Skeletal muscle tissue (tissue), 3 donors: ENCODE measurements at regions not wholly inside any gene's neighbourhood (a gene's known extent, or its start where the extent isn't known, plus 50 kb on each side); places are given as distances from the start of the nearest gene placed in this dataset.

Source experiments
- H3K27ac ChIP-seq: one replicate; pipeline ENCODE4 v1.7.0; 2013; ENCODE audit warnings: mild to moderate bottlenecking, low read depth, low read length, inconsistent platforms
- H3K27me3 ChIP-seq, 3 donors: one replicate each; pipeline ENCODE4 v1.7.0; 2013; ENCODE audit warnings: low read length in 3 of 3; ENCODE audit not compliant: control insufficient read depth in 3 of 3, insufficient read depth in 3 of 3
- H3K36me3 ChIP-seq, 3 donors: one replicate each; pipeline ENCODE4 v1.7.0; 2013; ENCODE audit warnings: low read length in 3 of 3; ENCODE audit not compliant: control insufficient read depth in 3 of 3, insufficient read depth in 3 of 3
- H3K4me1 ChIP-seq, 3 donors: one replicate each; pipeline ENCODE4 v1.7.0; 2013; ENCODE audit warnings: low read length in 3 of 3, mild to moderate bottlenecking in 3 of 3; ENCODE audit not compliant: control insufficient read depth in 3 of 3, insufficient read depth in 3 of 3
- H3K4me3 ChIP-seq, 3 donors: one replicate each; pipeline ENCODE4 v1.7.0; 2013; ENCODE audit warnings: low read length in 3 of 3
- H3K9ac ChIP-seq, 3 donors: one replicate each; pipeline ENCODE4 v1.7.0; 2013; ENCODE audit warnings: low read length in 3 of 3, mild to moderate bottlenecking in 3 of 3, moderate library complexity in 2 of 3, low read depth in 1 of 3
- H3K9me3 ChIP-seq, 3 donors: one replicate each; pipeline ENCODE4 v1.7.0; 2013; ENCODE audit warnings: low read length in 3 of 3; ENCODE audit not compliant: control insufficient read depth in 3 of 3
- donor health status: Osteomylitis.

DNA sequence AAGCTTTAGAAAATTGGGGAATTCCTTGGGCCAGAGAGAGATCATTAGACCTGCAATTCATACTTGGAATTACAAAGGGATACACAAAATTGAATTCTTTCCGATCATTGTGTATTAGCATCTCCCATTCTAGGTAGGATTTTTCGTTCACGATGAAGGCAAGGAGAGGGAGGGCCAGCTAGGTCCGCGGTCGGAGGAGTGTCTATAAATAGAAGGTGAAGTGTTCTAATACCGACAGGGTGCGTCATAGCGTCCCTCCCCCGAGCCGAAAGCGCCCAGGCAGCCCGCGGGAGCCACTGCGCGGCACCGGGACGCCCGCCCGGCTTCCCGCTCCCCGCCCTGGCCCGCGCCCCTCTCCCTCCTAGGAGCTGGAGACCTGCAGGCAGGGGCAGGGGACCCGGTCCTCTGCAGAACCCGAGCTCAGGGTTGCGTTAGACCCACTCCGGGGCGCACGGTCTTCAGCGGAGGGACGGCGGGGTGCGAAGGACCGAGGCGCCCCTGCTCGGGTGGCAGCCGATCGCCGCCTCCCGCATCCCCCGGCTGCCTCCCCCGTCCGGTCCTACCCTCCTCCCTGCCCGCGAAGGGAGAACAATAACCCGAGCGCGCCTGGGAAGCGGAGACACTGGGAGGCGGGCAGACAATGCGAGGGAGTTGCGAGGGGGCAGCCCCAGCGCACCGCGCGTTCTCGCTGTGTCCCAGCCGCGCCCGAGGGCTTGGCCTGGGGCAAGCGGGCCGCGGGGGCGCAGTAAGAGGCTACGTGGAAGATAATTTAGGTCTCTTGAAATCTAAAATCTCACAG lies 114.2 kb upstream of the SERTAD2 start:
- Histone ChIP-seq H3K27ac (peak overlapping the region; percentile 97), H3K4me1 (peaks cover 9 to 14% (median 11%) of the 10 kb centered on the region in 3 donors), H3K9me3 (no peaks in the 10 kb centered on the region), H3K9ac (peak overlapping the region; percentile 81 to 94 (median 87)), H3K4me3 (peak overlapping the region; percentile 70 to 94 (median 76)), H3K27me3 (no peaks in the 10 kb centered on the region), H3K36me3 (no peaks in the 10 kb centered on the region)

DNA sequence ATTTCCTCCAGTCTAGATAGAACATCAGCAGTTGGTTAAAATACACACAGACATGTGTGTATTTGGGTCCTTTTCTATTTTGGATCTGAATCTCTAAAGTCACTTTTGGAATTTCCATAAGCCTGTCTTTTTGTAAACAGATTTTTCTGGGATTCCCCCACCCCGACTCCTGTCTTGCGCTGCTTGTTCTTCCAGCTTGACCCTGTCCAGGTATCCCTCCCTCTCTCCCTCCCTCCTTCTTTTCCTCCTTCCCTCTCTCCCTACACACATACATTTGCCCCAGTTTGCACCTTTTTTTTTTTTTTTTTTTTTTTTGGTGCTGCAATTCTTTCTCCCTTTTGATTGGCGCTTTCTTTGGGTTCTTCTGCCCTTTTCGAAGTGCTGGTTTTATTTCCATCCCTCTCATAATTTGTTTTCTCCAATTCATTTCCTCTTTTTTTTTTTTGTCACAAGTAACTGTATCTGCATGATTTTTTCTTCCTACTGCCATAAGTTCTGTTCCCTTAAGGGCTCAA lies 114.8 kb upstream of the SERTAD2 start:
- Histone ChIP-seq H3K9me3 (no peaks in the 10 kb centered on the region), H3K27ac (peak overlapping the region; percentile 97), H3K27me3 (no peaks in the 10 kb centered on the region), H3K4me3 (peak overlapping the region; percentile 70 to 94 (median 76)), H3K36me3 (no peaks in the 10 kb centered on the region), H3K9ac (peak overlapping the region; percentile 81 to 94 (median 87)), H3K4me1 (peaks cover 9 to 14% (median 11%) of the 10 kb centered on the region in 3 donors)

DNA sequence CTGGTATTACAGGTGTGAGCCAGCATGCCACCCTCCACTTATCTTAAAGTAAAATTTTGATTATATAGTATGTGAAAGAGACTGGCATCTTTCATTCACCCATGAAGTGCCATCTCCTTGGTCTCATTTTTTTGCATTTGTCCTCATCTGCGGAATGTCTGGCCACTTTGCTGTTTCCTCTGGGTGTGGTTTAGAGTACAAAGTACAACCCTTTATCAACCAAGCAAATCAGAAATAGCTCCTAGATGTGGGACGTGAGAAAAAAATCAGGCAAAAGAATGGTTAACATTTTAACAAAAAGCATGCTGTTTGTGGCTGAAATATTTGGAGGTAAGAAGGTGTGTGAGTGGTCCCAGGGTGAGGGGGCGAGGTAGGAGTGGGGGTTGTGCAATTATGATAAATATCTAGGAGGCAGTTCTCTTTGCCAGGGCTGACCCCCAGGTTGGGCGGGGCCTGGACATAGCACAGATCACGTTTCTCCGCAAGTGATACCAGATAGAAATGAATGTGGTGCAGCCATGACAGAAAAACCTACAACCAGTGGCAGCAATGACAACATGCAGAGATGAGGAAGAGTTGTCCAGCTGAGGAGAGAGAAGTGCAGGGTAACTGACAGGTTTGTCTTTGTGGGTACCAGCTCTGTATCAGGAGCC lies 115.8 kb upstream of the SERTAD2 start:
- H3K9me3 ChIP-seq = no peaks in the 10 kb centered on the region
- no peaks in the 10 kb centered on the region for H3K27me3 ChIP-seq
- H3K27ac ChIP-seq = no peak overlapping the region
- H3K4me3 ChIP-seq = no peak overlapping the region
- no peaks in the 10 kb centered on the region for H3K36me3 ChIP-seq
- no peak overlapping the region for H3K9ac ChIP-seq
- H3K4me1 ChIP-seq = peaks cover 9 to 14% (median 11%) of the 10 kb centered on the region in 3 donors

DNA sequence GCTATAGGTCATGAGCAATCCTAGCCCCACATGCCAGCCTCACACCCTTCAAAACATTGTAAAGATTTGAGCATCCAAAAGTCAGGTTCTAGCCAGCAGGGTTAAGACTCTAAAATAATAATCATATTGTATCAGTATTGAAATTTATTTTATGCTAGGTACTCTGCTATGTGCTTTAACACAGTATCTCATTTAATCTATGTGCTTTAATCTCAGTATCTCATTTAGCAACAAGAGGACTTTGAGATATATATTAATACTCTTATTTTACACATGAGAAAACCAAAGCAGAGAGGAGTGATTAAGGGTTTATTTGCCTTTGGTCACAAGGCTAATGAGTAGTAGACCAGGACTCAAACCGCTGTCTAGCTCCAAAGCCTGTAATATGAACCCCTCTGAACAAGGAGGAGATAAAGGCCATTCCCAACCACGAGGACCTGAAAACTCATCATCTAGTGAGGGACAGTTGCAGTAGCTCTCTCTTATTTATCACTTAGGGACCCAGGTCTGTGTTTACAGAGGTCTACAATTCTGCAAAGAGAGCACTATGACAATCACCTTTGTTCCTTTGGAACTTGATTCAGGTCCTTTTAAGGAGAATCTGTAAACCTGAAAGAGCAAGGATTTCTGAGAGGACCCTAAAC lies 116.5 kb upstream of the SERTAD2 start:
- H3K4me3 ChIP-seq = no peak overlapping the region
- H3K4me1 ChIP-seq = peaks cover 9 to 14% (median 11%) of the 10 kb centered on the region in 3 donors
- no peaks in the 10 kb centered on the region for H3K36me3 ChIP-seq
- H3K9me3 ChIP-seq = no peaks in the 10 kb centered on the region
- H3K9ac ChIP-seq = no peak overlapping the region
- no peaks in the 10 kb centered on the region for H3K27me3 ChIP-seq
- no peak overlapping the region for H3K27ac ChIP-seq

DNA sequence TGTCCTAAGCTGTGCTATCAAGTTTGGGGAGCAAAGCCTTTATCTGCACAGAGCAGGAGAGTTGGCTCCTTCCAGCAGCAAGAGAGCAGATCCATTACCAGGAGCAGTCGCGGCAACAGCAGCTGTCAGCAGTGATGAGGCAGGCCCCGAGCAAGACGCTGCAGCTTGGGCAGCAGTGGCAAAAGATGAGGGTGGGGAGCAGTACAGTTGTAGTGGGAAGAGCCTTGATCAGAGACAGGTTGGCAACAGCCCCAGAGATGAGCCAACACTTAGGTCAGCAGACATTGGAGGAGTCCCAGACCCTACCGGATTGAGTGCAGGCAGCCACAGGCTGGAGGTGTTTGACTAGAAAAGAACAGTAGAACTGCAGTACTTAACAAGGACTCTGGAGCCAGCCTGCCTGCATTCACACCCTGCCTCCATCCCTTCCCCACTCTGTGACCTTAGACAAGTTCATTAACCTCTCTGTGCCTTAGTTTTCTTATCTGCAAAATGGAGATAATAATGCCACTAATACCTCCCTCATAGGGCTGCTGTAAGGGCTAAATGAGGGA lies 117.1 kb upstream of the SERTAD2 start:
- Histone ChIP-seq H3K27me3 (no peaks in the 10 kb centered on the region), H3K4me3 (no peak overlapping the region), H3K4me1 (peaks cover 9 to 14% (median 11%) of the 10 kb centered on the region in 3 donors), H3K27ac (no peak overlapping the region), H3K36me3 (no peaks in the 10 kb centered on the region), H3K9ac (no peak overlapping the region), H3K9me3 (no peaks in the 10 kb centered on the region)

DNA sequence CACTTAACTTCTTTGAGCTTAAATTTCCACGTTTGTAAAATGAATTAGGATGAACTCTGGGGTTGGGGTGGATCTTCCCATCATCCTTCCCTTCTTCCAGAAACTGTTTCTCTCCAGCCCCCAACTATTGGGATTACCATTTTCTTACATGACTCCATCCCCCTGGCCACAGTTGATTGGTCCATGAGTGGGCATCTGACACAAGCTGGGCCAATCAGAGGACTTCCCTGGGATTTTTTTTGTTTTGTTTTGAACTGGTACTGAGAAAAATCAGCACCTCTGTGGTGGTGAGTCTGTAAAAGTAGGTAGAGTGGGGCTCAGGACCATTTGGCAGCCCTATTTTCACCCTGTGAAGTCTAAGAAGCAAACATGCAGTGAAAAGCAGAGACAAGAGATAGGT lies 118.0 kb upstream of the SERTAD2 start:
- Histone ChIP-seq H3K36me3 (no peaks in the 10 kb centered on the region), H3K27me3 (no peaks in the 10 kb centered on the region), H3K4me3 (no peak overlapping the region), H3K9me3 (no peaks in the 10 kb centered on the region), H3K9ac (no peak overlapping the region), H3K27ac (no peak overlapping the region), H3K4me1 (peaks cover 9 to 14% (median 11%) of the 10 kb centered on the region in 3 donors)

DNA sequence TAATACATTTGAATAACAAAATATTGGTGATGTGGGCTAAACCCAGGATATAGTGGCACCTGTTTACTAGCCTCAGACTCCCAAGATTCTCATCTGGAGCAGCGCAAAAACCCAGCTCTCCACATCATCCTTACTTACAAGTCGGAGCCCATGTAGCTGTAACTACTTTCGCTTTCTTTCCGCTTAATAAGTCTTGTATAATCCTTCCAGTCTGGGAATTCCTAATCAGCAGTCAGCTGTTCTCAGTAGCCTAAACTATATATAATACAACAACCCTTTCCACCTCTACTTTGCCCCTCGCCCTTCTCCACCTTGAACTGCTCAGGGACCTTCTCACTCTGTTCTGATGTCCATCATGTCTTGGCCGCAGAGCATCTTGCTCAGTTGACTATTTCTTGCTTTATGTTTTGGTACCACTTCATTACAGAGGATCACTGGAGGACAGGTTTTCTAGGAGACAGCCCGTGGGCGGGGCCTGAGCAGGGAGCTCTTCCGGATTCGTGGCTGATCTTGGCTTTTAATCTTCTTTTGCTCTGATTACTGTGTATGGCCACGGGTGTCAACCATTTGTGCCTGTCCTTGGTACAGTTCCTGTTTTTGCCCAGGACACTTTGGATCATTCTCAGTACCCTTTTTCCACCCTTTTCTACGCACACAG lies 119.9 kb upstream of the SERTAD2 start:
- Histone ChIP-seq H3K27ac (no peak overlapping the region), H3K27me3 (no peaks in the 10 kb centered on the region), H3K36me3 (no peaks in the 10 kb centered on the region), H3K9me3 (no peaks in the 10 kb centered on the region), H3K4me1 (peaks cover 3 to 14% (median 5%) of the 10 kb centered on the region in 3 donors), H3K9ac (no peak overlapping the region), H3K4me3 (no peak overlapping the region)

DNA sequence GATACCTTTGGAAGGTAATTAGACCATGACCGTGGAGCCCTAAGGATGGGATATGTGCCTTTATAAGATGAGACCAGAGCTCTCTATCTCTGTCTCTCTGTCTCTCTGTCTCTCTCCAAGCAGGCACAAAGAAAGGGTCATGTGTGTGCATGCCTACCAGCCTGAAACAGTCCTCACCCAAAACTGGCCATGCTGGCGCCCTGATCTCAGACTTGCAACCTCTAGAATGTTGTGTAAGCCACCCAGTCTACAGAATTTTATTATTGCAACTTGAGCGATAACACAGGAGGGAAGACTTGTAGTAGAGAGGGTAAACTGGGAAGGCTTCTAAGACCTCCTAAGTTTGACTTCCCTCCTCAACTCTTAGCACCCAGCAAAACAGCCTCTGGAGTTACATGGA lies 124.1 kb upstream of the SERTAD2 start:
- H3K4me3 ChIP-seq = no peak overlapping the region
- no peaks in the 10 kb centered on the region for H3K36me3 ChIP-seq
- H3K4me1 ChIP-seq = no peaks in the 10 kb centered on the region
- no peaks in the 10 kb centered on the region for H3K27me3 ChIP-seq
- H3K9ac ChIP-seq = no peak overlapping the region
- no peaks in the 10 kb centered on the region for H3K9me3 ChIP-seq
- H3K27ac ChIP-seq = no peak overlapping the region

DNA sequence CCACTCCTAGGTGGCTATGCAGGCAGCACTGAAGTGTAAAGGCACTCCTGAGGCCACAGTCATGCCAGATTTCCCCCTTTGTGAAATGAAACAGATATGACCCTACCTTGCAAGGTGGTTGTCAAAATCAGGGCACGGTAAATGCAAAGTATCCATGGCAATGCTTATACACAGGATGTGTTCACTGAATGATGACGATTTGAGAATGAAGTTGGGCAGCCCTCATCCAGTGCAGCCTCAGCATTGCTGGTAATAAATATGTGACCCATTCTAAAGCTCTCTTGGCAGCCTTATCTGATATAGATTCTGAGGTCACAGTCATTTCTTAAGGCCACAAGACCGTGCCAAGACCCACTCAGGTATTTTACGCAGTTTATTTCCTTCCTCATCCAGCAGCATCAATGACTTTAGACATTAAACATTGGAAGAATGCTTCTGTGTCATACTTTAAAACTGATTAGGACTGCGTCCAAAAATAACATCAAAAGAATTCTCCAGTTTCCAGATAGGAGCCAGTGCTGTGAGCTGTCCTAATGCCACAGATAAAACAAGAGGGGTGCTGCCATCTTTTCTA lies 125.5 kb upstream of the SERTAD2 start:
- Histone ChIP-seq H3K9ac (no peak overlapping the region), H3K27ac (no peak overlapping the region), H3K9me3 (no peaks in the 10 kb centered on the region), H3K4me3 (no peak overlapping the region), H3K4me1 (no peaks in the 10 kb centered on the region), H3K27me3 (no peaks in the 10 kb centered on the region), H3K36me3 (no peaks in the 10 kb centered on the region)
